Posterior vena cava (tissue), 2 donors: ENCODE measurements at regions not wholly inside any gene's neighbourhood (a gene's known extent, or its start where the extent isn't known, plus 50 kb on each side); places are given as distances from the start of the nearest gene placed in this dataset.

Experiments
- DNase-seq: peaks from one replicate; pipeline ENCODE4 v3.0.0-alpha.2; 2020; ENCODE audit warnings: low spot score
- intact Hi-C, 2 donors: fragments of 100-400 bp; cut with DNase I; formaldehyde crosslinking; loops; one replicate each; pipeline versions ENCODE4 v1.14.1 to v1.14.2; 2022 to 2023
- donor health status: DM: yes; HTN: yes; CAD: no.
- donor health status: DM: yes; HTN: yes; CAD: no.

DNA sequence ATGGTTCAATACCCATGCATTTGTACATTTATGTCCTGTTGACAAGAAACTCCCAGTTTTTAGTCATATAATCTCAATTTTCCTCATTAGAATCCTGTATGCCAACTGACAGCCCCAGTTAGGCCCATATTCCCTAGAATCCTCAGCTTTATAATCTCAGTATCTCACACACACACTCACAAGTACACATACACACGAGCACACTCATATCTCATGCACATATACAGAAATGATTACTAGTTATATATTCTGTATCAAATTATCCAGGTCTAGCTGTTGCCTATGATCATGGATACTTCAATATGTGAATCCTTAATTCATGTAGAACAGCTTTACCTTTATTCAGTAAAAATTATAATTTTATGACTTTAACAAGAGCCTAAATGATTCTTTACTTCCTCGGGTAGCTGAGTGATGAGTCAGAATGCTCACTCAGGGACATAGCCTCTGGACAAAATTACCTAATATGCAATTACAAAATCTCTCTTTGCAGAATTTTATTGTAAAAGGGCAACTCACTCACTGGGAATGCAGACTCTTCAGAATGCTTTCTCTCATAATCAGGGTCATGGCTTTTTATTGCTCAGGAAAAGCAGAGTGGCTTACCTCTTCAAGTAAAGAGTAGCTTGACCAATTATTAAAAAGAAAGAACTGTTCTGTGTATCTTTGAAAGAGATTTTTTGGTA lies 193.6 kb upstream of the PIK3C3 start:
- no peak for DNase-seq
- intact Hi-C loops, result no loop called here

DNA sequence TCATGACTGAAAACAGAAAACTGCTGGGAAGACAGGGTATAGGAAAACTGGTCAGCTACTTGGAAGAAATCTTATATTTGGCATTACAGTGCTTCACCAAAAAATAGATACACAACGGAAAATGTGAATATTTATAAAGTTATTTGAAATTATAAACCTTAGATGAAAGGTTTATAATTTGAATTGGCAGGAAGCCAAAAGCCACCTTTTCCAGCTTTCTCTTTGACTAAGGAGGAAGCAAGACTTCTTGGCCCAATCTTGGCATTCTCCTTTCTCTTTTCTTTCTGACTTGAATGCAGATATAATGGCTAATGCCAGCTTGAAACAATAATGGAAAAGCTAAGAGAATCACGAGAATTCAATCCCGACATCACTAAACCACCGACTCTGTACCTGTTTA lies 196.5 kb upstream of the PIK3C3 start:
- no peak for DNase-seq
- intact Hi-C loops, result no loop called here

GRCh38 chr18:41756141-41756540 lies 198.9 kb upstream of the PIK3C3 start:
- intact Hi-C loops, result no loop called here
- no peak for DNase-seq

GRCh38 chr18:41754332-41754731 lies 200.7 kb upstream of the PIK3C3 start:
- intact Hi-C loops, result no loop called here
- DNase-seq, result no peak

DNA sequence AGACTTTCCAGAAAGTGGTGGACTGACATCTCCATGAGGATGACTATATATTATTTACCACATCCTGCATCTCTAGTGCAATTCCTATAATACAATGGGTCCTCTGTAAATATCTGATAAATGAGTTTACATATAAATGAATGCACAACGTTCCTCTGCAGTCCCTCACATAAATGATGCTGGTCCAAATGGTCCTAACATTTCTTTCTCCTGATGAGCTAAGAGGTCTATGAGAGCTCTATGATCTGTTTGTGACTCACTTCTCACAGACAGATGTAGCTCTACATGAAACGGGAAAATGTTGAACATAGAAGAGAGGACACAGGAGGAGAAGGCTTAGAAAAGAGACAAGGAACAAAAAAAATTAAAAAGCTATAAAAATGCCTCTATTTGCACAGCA lies 201.2 kb upstream of the PIK3C3 start:
- no peak for DNase-seq

DNA sequence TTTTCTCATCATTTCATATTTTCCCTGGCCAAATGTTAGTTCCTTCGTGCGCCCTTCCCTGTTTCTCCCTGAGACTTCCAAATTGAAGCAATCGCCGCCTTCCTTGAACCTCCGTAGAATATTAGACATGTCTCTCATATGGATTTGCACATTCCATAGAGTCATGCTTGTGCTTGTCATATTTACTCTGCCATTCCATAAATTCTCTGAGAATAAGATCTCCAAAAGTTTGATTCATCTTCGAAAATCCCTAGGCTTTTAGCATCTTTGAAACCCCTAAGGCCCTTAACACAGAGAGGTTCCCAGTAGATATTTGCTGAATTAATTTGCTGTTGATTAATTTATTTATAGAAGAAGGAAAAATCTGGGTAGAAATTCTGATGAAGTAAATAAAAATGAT lies 202.2 kb upstream of the PIK3C3 start:
- intact Hi-C loops, result no loop called here
- no peak for DNase-seq

More for the DNA sequence above, 201.2 kb upstream of the PIK3C3 start:
- intact Hi-C loops, result no loop called here

DNA sequence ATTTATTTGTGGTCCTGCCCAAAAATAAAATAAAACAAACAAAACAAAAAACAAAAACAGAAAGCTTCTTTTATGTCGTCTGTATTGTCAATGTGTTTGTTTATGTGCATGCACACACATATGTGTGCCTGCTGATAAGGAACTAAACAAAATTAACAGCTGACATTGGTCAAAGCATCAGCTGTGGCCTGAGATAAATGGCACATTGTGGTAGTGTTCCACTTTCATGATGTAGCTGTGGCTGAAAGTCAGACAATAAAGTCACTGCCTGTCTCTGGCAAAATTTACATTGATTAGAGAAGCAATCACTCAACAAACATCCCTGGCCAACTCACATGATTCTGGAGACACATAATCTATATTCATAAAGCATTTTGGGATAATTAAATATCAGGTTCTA lies 203.4 kb upstream of the PIK3C3 start:
- no peak for DNase-seq
- intact Hi-C loops, result no loop called here

- intact Hi-C loops, result no loop called here
These were observed 203.9 kb upstream of the PIK3C3 start for GRCh38 chr18:41751161-41751560.

DNA sequence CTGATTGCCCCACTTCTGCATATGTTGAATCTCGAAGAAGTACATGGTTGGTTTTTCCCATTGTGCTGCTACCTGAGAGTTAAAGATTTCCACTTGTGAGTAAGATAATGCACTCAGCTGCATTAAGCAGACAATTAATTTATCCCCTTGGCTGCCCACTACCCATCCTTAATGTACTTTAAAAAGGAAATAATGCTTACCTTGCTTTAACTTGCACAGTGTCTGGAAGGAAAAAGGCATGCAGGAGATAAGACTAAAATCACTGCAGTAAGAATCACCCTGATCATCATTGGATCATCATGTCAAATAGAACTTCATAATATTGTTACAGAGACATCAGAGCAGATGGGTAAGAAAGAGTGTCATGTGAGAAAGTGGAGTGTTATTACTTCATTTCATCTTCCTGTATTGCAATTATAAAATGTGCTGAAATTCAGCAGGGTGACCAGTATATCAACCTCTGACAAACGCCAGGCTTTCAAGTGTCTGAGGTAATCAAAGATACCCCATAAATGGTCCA lies 207.3 kb upstream of the PIK3C3 start:
- DNase-seq, result no peak
- intact Hi-C loops, result no loop called here

More at GRCh38 chr18:41751161-41751560, 203.9 kb upstream of the PIK3C3 start:
- no peak for DNase-seq

DNA sequence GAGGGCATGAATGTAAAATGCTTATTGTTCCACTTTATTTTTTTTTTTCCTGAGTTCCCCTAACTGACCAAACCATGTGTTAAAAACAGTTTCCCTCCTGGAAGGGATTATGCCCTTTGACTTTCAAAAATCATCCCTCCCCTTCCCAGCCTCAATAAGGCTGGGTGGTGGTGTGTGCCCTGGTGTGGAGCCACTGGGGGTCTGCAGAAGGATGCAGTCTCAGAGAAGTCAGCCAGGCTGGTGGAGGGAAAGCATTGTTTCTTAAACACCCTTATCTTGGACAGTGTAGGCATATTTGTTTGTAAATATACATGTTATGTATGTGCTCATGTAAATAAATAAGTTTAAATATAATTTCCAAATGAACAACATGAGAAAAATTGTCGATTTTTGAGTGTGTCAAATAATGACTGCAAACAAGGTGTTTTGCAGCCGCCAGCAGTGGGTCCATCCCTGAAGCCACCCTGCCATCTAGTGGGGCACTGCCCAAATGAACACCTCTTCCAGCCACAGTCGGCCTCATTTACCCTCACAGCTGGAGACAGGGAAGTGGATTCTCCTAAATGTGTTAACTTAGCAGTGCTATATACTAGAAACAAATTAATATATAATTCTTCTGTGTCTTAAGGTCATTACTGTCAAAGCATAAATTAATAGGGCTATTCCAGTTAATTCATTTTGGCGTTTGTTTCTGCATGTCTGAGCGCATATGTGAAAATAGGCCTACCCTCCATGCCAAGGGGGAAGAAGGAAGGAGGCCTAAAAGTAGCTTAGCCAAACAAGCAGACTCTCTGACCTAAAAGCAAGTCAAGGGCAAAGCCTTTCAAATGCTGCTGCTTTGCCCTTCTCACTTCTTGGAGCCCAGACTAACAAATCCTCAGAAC lies 209.6 kb upstream of the PIK3C3 start:
- DNase-seq, result no peak
- intact Hi-C loops, result no loop called here

GRCh38 chr18:41744421-41745030 lies 210.5 kb upstream of the PIK3C3 start:
- DNase-seq, result no peak
- intact Hi-C loops, result no loop called here

DNA sequence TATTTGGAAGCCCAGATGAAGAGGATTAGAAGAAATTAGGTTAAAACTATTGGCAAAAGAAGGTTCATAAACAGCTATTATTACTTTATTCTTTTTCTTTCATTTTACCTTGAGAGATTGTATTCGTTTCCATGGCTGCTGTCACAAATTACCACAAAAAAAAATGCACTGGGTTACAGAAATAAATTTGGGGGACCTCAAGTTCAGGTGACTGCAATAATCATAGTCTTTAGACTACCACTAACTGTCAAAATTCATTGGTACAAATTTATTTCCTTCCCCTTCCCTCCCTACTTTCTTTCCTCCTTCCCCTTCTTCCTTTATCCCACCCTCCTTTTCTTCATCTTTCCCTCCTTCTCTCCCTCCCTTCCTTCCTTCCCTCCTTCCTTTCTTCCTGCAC lies 217.8 kb upstream of the PIK3C3 start:
- intact Hi-C loops, result no loop called here
- DNase-seq, result no peak

DNA sequence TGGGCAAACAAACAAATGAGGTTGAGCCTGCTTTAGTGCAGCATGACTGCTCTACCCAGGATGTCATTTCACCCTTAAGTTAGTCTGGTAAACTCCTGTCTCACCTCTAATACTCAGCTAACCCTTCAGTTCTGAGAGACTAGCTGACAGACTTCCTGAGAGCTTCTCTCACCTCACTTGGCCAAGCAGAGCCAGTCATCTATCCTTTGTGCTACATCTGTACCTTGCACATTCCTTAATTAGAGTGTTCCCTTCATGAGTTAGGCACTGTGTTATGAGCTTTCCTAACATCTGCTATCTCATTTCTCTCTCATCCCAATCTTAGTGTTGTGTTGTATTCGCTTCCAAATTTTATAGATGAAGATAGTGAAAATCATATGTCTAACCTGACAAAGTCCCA lies 220.1 kb upstream of the PIK3C3 start:
- intact Hi-C loops, result no loop called here
- no peak for DNase-seq

GRCh38 chr18:41732356-41732755 lies 222.7 kb upstream of the PIK3C3 start:
- no peak for DNase-seq
- intact Hi-C loops, result no loop called here

DNA sequence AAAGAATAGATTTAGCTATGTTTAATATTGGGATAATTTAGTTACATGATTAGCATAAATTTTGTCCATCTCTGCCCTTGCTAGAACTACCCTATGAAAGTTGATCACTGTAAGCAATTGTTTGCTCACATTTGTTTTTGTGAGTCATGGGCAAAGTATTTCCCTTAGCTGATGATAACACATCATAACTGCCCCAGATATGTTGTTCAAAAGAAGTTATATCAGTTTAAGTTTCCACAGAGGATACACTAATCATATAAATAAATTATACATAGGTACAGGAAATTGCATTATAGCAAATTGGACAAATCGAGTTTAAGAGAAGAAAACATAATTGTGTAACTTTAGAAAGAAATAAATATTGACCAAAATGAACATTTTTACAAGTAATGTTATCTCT lies 223.2 kb upstream of the PIK3C3 start:
- intact Hi-C loops, result no loop called here
- no peak for DNase-seq

- intact Hi-C loops, result no loop called here
- no peak for DNase-seq
These were observed 230.8 kb upstream of the PIK3C3 start for GRCh38 chr18:41724195-41724594.

DNA sequence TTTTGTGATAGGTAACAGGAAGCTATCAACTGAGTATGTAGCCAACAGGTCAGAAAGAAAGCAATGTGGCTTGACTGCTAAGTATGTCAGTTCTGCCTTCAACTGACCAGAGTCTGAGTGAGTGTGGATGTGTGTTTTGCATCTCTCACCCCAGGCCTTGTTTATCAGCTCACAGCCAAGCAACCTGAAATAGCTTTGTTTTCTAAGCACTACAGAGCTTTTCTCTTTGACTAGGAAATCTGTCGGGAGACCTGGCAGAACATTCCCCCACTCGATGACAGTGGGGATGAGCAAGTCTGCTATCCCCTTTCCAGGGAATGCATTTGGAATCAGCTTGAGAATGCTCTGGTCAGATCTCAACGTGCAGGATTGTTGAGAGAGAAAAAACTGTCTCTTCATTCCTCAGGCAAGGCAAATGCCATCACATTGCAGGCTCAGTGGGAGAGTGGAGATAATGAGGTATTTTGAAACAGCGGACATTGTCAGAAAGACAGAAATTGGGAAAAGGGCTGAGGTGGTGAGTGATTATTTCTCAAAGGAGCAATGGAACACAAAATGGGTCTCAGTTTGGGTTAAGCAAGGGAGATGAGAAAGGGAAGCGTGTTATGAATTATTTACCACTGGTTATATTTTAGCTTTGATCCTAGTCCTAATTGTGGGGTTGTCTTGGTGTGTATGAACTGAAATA lies 233.8 kb upstream of the PIK3C3 start:
- intact Hi-C loops, result no loop called here
- DNase-seq, result no peak

- DNase-seq, result no peak
- intact Hi-C loops, result no loop called here
These were observed 234.8 kb upstream of the PIK3C3 start for GRCh38 chr18:41720226-41720625.

DNA sequence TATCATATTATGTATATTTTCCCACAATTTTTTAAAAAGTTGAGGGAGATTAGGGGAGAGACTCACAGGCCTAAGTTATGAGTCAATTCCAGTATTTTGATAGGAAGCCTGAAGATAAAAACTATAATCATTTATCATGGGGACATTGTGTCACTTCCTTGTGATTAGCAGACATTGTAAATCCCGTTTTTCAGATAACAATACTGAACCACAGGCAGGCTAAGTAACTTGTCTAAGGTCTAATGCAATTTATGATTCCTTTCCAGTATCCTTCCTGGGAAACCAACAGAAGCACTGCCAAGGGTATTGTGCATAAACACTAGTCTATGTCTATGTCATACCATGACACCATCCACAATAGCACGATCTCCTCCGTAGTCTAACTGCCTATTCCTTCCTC lies 235.2 kb upstream of the PIK3C3 start:
- intact Hi-C loops, result no loop called here
- no peak for DNase-seq

- intact Hi-C loops, result no loop called here
- no peak for DNase-seq
These were observed 240.2 kb upstream of the PIK3C3 start for GRCh38 chr18:41714872-41715271.
